H1 (cell line): ENCODE measurements at regions not wholly inside any gene's neighbourhood (a gene's known extent, or its start where the extent isn't known, plus 50 kb on each side); places are given as distances from the start of the nearest gene placed in this dataset.

Experiments used
- CTCF ChIA-PET: fragments of 300-600 bp; sonication (Branson Sonifier 250); formaldehyde crosslinking; loops from one replicate; lab custom pipeline; 2021; ENCODE audit not compliant: partially characterized antibody; lab: Charles Lee
- POLR2A ChIA-PET: fragments of 300-600 bp; sonication (Branson Sonifier 250); formaldehyde crosslinking; loops from one replicate; lab custom pipeline; 2021; ENCODE audit warnings: inconsistent platforms; ENCODE audit not compliant: partially characterized antibody; lab: Charles Lee
- DNase-seq, 2 experiments: peaks; one replicate each; pipeline versions ENCODE4 v3.0.0 to v3.0.0-alpha.2; 2010 to 2022; ENCODE audit warnings: low spot score in 2 of 2, low read depth in 1 of 2, mixed read lengths in 1 of 2
- FAIRE-seq: peaks from 2 replicates; lab custom pipeline; 2011; peaks lifted over from hg19 to GRCh38; lab: Jason Lieb, UNC
- H2AFZ ChIP-seq: 2 replicates; pipeline ENCODE4 v1.8.1; 2012; ENCODE audit warnings: low read length, inconsistent platforms
- H2AK5ac ChIP-seq: 2 replicates; pipeline ENCODE4 v1.6.1; 2013; ENCODE audit warnings: low read depth, low read length
- H2BK120ac ChIP-seq: replicated peaks from 2 replicates; pipeline ENCODE3; 2013; ENCODE audit warnings: low read depth, low read length, inconsistent platforms
- H2BK12ac ChIP-seq: 2 replicates; pipeline ENCODE4 v1.6.1; 2013; ENCODE audit warnings: low read depth, low read length
- H2BK15ac ChIP-seq: 2 replicates; pipeline ENCODE4 v1.6.1; 2013; ENCODE audit warnings: low read length
- H2BK20ac ChIP-seq: 2 replicates; pipeline ENCODE4 v1.6.1; 2013; ENCODE audit warnings: low read length
- H2BK5ac ChIP-seq: 2 replicates; pipeline ENCODE4 v1.6.1; 2013; ENCODE audit warnings: low read depth, low read length
- H3K14ac ChIP-seq: 2 replicates; pipeline ENCODE4 v1.6.1; 2013; ENCODE audit warnings: inconsistent platforms; ENCODE audit not compliant: insufficient read length
- H3K18ac ChIP-seq: 2 replicates; pipeline ENCODE4 v1.6.1; 2013; ENCODE audit warnings: low read length; ENCODE audit errors: extremely low read depth
- H3K23ac ChIP-seq: 2 replicates; pipeline ENCODE4 v1.6.1; 2013; ENCODE audit warnings: inconsistent platforms; ENCODE audit not compliant: insufficient read length
- H3K23me2 ChIP-seq: 2 replicates; pipeline ENCODE4 v1.6.1; 2013; ENCODE audit warnings: low read depth, low read length
- H3K27ac ChIP-seq: 2 replicates; pipeline ENCODE4 v1.6.1; 2011; ENCODE audit warnings: low read depth, low read length, inconsistent platforms
- H3K27me3 ChIP-seq, 4 experiments: replicated peaks in 1 of 4; 1 replicate in 1 of 4; 2 replicates in 3 of 4; pipeline versions ENCODE4 v1.6.1 to v1.8.1; 2011 to 2013; ENCODE audit warnings: low read length in 3 of 4, mild to moderate bottlenecking in 3 of 4, inconsistent platforms in 2 of 4, mixed read lengths in 2 of 4, moderate library complexity in 1 of 4; ENCODE audit not compliant: control insufficient read depth in 3 of 4, insufficient read depth in 3 of 4; ENCODE audit errors: extremely low read depth in 1 of 4
- H3K36me3 ChIP-seq, 4 experiments: 2 replicates each; pipeline versions ENCODE4 v1.6.1 to v1.8.1; 2011 to 2013; ENCODE audit warnings: mild to moderate bottlenecking in 4 of 4, low read length in 3 of 4, moderate library complexity in 2 of 4, control low read depth in 1 of 4, inconsistent platforms in 1 of 4; ENCODE audit not compliant: insufficient read depth in 4 of 4, control insufficient read depth in 2 of 4
- H3K4ac ChIP-seq: replicated peaks from 2 replicates; pipeline ENCODE3; 2013; ENCODE audit warnings: low read length, low read depth, mixed read lengths, inconsistent platforms; ENCODE audit not compliant: insufficient read length
- H3K4me1 ChIP-seq, 4 experiments: replicated peaks in 1 of 4; 1 replicate in 1 of 4; 2 replicates in 3 of 4; pipeline versions ENCODE4 v1.6.1 to v1.8.1; 2011 to 2013; ENCODE audit warnings: low read length in 3 of 4, inconsistent platforms in 2 of 4, mixed read lengths in 1 of 4; ENCODE audit not compliant: insufficient read depth in 4 of 4, control insufficient read depth in 3 of 4
- H3K4me2 ChIP-seq, 2 experiments: 2 replicates each; pipeline versions ENCODE4 v1.6.1 to v1.8.1; 2011 to 2013; ENCODE audit warnings: low read depth in 2 of 2, low read length in 2 of 2, control low read depth in 1 of 2, inconsistent platforms in 1 of 2, mild to moderate bottlenecking in 1 of 2; ENCODE audit not compliant: insufficient read depth in 1 of 2
- H3K4me3 ChIP-seq, 4 experiments: fragments of 200-600, 300-600 bp in 1 of 4; sonication (generic), shearing (Covaris generic), sonication (Bioruptor Twin) in 1 of 4; 2 replicates each; pipeline versions ENCODE4 v1.5.1 to v1.8.1; 2011 to 2016; ENCODE audit warnings: low read length in 4 of 4, low read depth in 3 of 4, control low read depth in 2 of 4, inconsistent platforms in 2 of 4, mild to moderate bottlenecking in 2 of 4, mixed read lengths in 1 of 4, moderate library complexity in 1 of 4; ENCODE audit not compliant: insufficient read depth in 2 of 4; ENCODE audit errors: extremely low read depth in 1 of 4
- H3K56ac ChIP-seq: replicated peaks from 2 replicates; pipeline ENCODE3; 2013; ENCODE audit warnings: low read depth, mild to moderate bottlenecking, mixed read lengths, low read length, inconsistent platforms; ENCODE audit not compliant: insufficient read length
- H3K79me1 ChIP-seq: 2 replicates; pipeline ENCODE4 v1.6.1; 2013; ENCODE audit warnings: low read depth, low read length, control low read depth
- H3K79me2 ChIP-seq, 2 experiments: 2 replicates each; pipeline versions ENCODE4 v1.6.1 to v1.8.1; 2012 to 2013; ENCODE audit warnings: low read length in 2 of 2, mild to moderate bottlenecking in 2 of 2, inconsistent platforms in 1 of 2; ENCODE audit not compliant: insufficient read depth in 2 of 2, control insufficient read depth in 1 of 2
- H3K9ac ChIP-seq, 4 experiments: replicated peaks in 1 of 4; 1 replicate in 1 of 4; 2 replicates in 3 of 4; pipeline versions ENCODE4 v1.6.1 to v1.8.1; 2011 to 2013; ENCODE audit warnings: low read depth in 3 of 4, low read length in 3 of 4, control low read depth in 2 of 4, mild to moderate bottlenecking in 2 of 4, moderate library complexity in 2 of 4, inconsistent platforms in 1 of 4; ENCODE audit errors: extremely low read depth in 1 of 4
- H3K9me3 ChIP-seq, 2 experiments: 2 replicates each; pipeline versions ENCODE4 v1.6.1 to v1.8.1; 2012 to 2013; ENCODE audit warnings: mild to moderate bottlenecking in 2 of 2, moderate library complexity in 2 of 2, control low read depth in 1 of 2, inconsistent platforms in 1 of 2, low read depth in 1 of 2, low read length in 1 of 2, mixed read lengths in 1 of 2; ENCODE audit not compliant: insufficient read depth in 2 of 2
- H4K20me1 ChIP-seq, 2 experiments: replicated peaks in 1 of 2; 2 replicates each; pipeline versions ENCODE3 to v1.8.1; 2011 to 2013; ENCODE audit warnings: inconsistent platforms in 2 of 2, low read length in 2 of 2, mild to moderate bottlenecking in 1 of 2; ENCODE audit not compliant: insufficient read depth in 2 of 2, control insufficient read depth in 1 of 2
- H4K5ac ChIP-seq: 2 replicates; pipeline ENCODE4 v1.6.1; 2013; ENCODE audit warnings: low read length, low read depth, mixed read lengths, inconsistent platforms; ENCODE audit not compliant: insufficient read length
- H4K8ac ChIP-seq: 2 replicates; pipeline ENCODE4 v1.8.0; 2013; ENCODE audit warnings: mild to moderate bottlenecking, moderate library complexity, low read length, inconsistent platforms; ENCODE audit not compliant: insufficient read depth; ENCODE audit errors: extremely low read depth
- H4K91ac ChIP-seq: replicated peaks from 2 replicates; pipeline ENCODE3; 2013; ENCODE audit warnings: low read length, mixed read lengths, inconsistent platforms; ENCODE audit not compliant: insufficient read length
- CHD1 ChIP-seq: IDR thresholded peaks from 2 replicates; pipeline ENCODE4 v1.6.1; 2012; ENCODE audit warnings: low read depth, low read length, improper control_type of control experiment
- WGBS, 2 experiments: shearing (Covaris generic) in 1 of 2; methylation state at CpG; one replicate each; pipeline versions ENCODE4 v1.1.6 to v1.1.7; 2013 to 2015; ENCODE audit warnings: low lambda C conversion rate in 2 of 2, mixed read lengths in 2 of 2, inconsistent platforms in 1 of 2, low coverage in 1 of 2, missing lambda C conversion rate in 1 of 2; ENCODE audit not compliant: insufficient replicate concordance in 2 of 2, insufficient coverage in 1 of 2, insufficient read length in 1 of 2; ENCODE audit errors: extremely low coverage in 1 of 2, missing lambda C conversion rate in 1 of 2; 5-methylcytosine and 5-hydroxymethylcytosine counted together

DNA sequence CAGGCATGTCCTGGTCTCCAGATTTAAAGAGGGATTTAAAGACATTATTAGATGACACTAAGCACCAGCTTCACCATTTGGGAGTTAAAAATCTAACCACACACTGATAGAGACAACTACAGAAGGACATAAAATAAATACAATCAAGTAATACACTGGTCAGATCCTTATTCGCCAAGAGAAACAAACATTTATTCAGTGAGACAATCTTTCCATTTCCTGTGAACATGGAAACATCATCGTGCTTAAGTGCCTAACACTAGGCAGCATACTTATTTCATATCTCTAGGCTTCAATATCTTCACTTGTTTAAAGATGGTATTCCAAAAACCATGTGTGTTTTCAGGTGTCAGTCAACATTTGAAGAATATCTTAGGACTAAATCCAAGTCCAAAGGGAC lies 103.6 kb downstream of the AREG start:
- Histone ChIP-seq H2AFZ (no peak overlapping the region), H3K14ac (no peak overlapping the region)
- no peak for TF ChIP-seq CHD1
- TF ChIP-seq, all 59 proteins: peak for 0
- Histone ChIP-seq H2AK5ac (no peak overlapping the region), H3K79me2 (no peaks in the 10 kb centered on the region), H3K4ac (no peak overlapping the region), H3K23ac (no peak overlapping the region), H2BK12ac (no peak overlapping the region), H3K36me3 (no peaks in the 10 kb centered on the region), H3K4me3 (no peak overlapping the region), H3K27ac (no peak overlapping the region), H4K5ac (no peak overlapping the region), H4K20me1 (no peaks in the 10 kb centered on the region), H2BK15ac (no peak overlapping the region), H3K4me2 (no peak overlapping the region), H3K18ac (no peak overlapping the region), H3K4me1 (peaks cover 0 to 8% (median 1%) of the 10 kb centered on the region in 4 experiments; a peak in 3 of 7 replicates), H2BK120ac (no peak overlapping the region), H3K79me1 (no peaks in the 10 kb centered on the region), H3K9me3 (no peaks in the 10 kb centered on the region), H3K56ac (no peak overlapping the region), H3K27me3 (no peaks in the 10 kb centered on the region), H2BK5ac (no peak overlapping the region), H3K23me2 (no peaks in the 10 kb centered on the region), H2BK20ac (no peak overlapping the region), H4K91ac (no peak overlapping the region), H4K8ac (no peak overlapping the region), H3K9ac (no peak overlapping the region)
- DNase-seq (no peak), FAIRE-seq (no peak)
- 94% methylated on average over 2 of the region's 2 CpGs; no CpG with 5 or more reads in 1 of the 2 experiments for whole genome bisulfite sequencing, 2 experiments
- CTCF ChIA-PET = interaction anchor here (1.0 to 1.9 kb wide), 3 partner anchors 15 to 22 kb away, joined by 3 to 7 read pairs (median 4); no protein-coding TSS in a partner anchor
- POLR2A ChIA-PET = no interaction called here
